GM10248 (cell line): ENCODE measurements at regions not wholly inside any gene's neighbourhood (a gene's known extent, or its start where the extent isn't known, plus 50 kb on each side); places are given as distances from the start of the nearest gene placed in this dataset.

ENCODE experiments used
- CTCF ChIA-PET: fragments of 300-600 bp; sonication (Branson Sonifier 250); formaldehyde crosslinking; extraction: SDS; loops from one replicate; lab custom pipeline; 2021; ENCODE audit warnings: antibody characterized with exemption; lab: Yijun Ruan, JAX
- POLR2A ChIA-PET: fragments of 350-650 bp; sonication (Branson Sonifier 250); formaldehyde crosslinking; extraction: SDS; loops from one replicate; lab custom pipeline; 2020; ENCODE audit warnings: antibody characterized with exemption; lab: Yijun Ruan, JAX
- DNase-seq: peaks from one replicate; pipeline ENCODE4 v3.0.0; 2012; ENCODE audit errors: extremely low spot score
- CTCF ChIP-seq: IDR thresholded peaks from 2 replicates; pipeline ENCODE4 v1.5.1; 2012; ENCODE audit warnings: mild to moderate bottlenecking, low read depth; ENCODE audit errors: extremely low read depth, missing control alignments, control extremely low read depth

DNA sequence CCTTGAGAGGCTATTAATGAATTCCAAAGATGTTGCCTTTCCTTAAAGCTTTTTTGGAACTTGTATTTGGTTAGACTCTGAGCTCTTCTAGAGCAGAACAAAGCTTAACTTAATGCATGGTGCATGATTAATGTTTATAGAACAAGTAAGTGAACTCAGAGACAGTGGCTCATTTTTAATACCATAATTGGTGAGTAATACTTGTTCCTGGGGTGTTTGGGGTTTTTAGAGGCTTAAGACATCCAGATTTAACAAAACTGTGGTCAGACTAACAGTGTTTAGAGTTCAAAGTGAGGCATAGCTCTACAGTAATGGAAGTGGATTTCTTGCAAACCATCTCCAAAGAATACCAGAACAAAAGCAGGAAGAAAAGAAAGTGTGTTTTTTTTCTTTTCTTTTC lies 73.7 kb upstream of the CTSC start:
- ChIA-PET POLR2A (no interaction called here), CTCF (no interaction called here)
- DNase-seq = no peak
- TF ChIP-seq CTCF = no peak

GRCh38 chr11:88410656-88411055 lies 73.1 kb upstream of the CTSC start:
- DNase-seq = no peak
- no peak for TF ChIP-seq CTCF
- CTCF ChIA-PET = no interaction called here
- POLR2A ChIA-PET = no interaction called here

- CTCF ChIA-PET = interaction anchor here (1.0 to 1.1 kb wide), 2 partner anchors 37 to 75 kb away, joined by 3 read pairs; no protein-coding TSS in a partner anchor
- TF ChIP-seq CTCF = no peak
- DNase-seq = no peak
- POLR2A ChIA-PET = no interaction called here
These were observed 72.5 kb upstream of the CTSC start for GRCh38 chr11:88410056-88410455.

- ChIA-PET CTCF (no interaction called here), POLR2A (no interaction called here)
- DNase-seq = no peak
- TF ChIP-seq CTCF = no peak
These were observed 69.3 kb upstream of the CTSC start for GRCh38 chr11:88406876-88407275.

DNA sequence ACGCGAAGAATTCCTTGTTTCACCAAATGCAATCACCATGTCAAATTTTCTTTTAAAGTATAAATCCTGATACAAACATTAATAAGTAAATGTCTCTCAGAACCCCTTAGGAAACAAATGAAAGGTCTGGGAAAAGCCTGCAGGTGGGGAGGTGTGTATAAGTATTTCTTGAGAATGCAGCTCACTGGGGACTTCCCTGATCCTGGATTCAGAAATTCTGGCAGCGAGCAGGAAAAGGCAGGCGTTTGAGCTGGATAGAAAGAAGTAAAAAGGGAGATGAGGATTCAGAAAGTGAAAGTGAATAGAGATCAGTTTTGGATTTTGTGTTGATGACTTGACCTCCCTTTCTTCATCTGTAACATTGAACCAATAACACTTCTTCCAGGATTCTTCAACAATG lies 68.3 kb upstream of the CTSC start:
- ChIA-PET CTCF (no interaction called here), POLR2A (no interaction called here)
- DNase-seq = no peak
- no peak for TF ChIP-seq CTCF

DNA sequence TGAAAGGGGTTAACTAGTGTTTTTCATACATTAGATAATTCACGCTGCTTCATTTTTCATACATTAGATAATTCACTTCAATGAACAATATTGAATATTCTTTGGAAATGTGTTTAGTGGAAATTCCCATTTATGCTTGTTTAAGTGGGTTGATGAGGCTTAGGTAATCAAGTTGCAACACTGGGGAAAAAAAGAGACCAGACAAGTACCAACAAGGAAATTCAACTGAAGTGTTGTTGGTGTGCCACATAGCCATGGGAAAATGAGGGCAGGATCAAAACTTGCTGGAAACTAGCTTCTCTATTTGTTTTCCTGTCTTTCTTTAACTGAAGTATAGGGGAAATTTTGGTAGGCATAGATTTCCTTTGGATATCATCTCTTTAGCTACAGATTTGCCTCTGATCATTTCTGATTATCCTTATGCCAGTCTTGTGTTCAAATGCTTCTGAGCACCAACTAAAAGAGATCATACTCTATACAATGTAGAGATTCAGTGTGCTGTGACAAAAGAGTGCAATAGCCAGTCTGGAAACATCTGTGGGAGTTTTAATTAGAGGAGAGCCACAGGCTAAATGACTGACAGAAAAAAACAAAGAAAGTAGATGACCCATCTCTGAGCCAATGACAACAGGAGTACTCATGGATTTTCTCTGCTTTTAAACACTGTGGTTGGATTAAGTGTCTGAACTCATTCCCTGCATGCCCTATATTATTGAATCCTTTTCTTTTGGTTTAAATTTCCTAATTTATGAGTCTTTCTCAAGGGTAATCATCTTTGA lies 67.6 kb upstream of the CTSC start:
- no peak for TF ChIP-seq CTCF
- ChIA-PET POLR2A (no interaction called here), CTCF (interaction anchor here (1.1 to 1.6 kb wide), 3 partner anchors 9 to 15 kb away, joined by 5 read pairs; no protein-coding TSS in a partner anchor)
- no peak for DNase-seq
